OCI-LY3 (cell line): ENCODE measurements at regions not wholly inside any gene's neighbourhood (a gene's known extent, or its start where the extent isn't known, plus 50 kb on each side); places are given as distances from the start of the nearest gene placed in this dataset.

ENCODE experiments used
- H2AFZ ChIP-seq: fragments of 200-600, 300-600 bp; shearing (Covaris generic); 2 replicates; pipeline ENCODE4 v1.6.0; 2014; ENCODE audit warnings: antibody characterized with exemption, low read depth, low read length
- H3K27ac ChIP-seq: fragments of 200-600, 300-600 bp; sonication (generic); 2 replicates; pipeline ENCODE4 v1.5.1; 2014; ENCODE audit warnings: mild to moderate bottlenecking, low read length, moderate library complexity, mixed read lengths
- H3K27me3 ChIP-seq: fragments of 200-600, 300-600 bp; sonication (generic); 2 replicates; pipeline ENCODE4 v1.6.1; 2014; ENCODE audit warnings: low read depth, low read length, mixed read lengths
- H3K36me3 ChIP-seq: fragments of 200-600, 300-600 bp; sonication (generic); replicated peaks from 2 replicates; pipeline ENCODE3; 2014; ENCODE audit warnings: low read depth, low read length, mixed read lengths
- H3K4me1 ChIP-seq: fragments of 300-600, 200-600 bp; sonication (generic); 2 replicates; pipeline ENCODE4 v1.6.1; 2014; ENCODE audit warnings: low read length, mixed read lengths
- H3K4me2 ChIP-seq: fragments of 200-600, 300-600 bp; sonication (generic); 2 replicates; pipeline ENCODE4 v1.6.1; 2014; ENCODE audit warnings: low read length, mixed read lengths
- H3K4me3 ChIP-seq: fragments of 300-600, 200-600 bp; sonication (generic); 2 replicates; pipeline ENCODE4 v1.5.1; 2014; ENCODE audit warnings: antibody characterized with exemption, mild to moderate bottlenecking, low read length, moderate library complexity
- H3K79me2 ChIP-seq: fragments of 300-600, 200-600 bp; shearing (Covaris generic); 2 replicates; pipeline ENCODE4 v1.6.1; 2014; ENCODE audit warnings: mild to moderate bottlenecking, low read length, mixed read lengths
- H3K9ac ChIP-seq: fragments of 300-600, 200-600 bp; shearing (Covaris generic); 2 replicates; pipeline ENCODE4 v1.6.0; 2014; ENCODE audit warnings: mild to moderate bottlenecking, low read length, moderate library complexity
- H3K9me3 ChIP-seq: fragments of 200-600, 300-600 bp; shearing (Covaris generic); 2 replicates; pipeline ENCODE4 v1.6.1; 2014; ENCODE audit warnings: low read length, mixed read lengths; ENCODE audit not compliant: insufficient read depth
- H4K20me1 ChIP-seq: fragments of 200-600, 300-600 bp; sonication (generic); 2 replicates; pipeline ENCODE4 v1.6.1; 2016; ENCODE audit warnings: low read length, mixed read lengths; ENCODE audit not compliant: insufficient read depth
- CTCF ChIP-seq: fragments of 200-600, 300-600 bp; sonication (generic); IDR thresholded peaks from 2 replicates; pipeline ENCODE4 v1.5.1; 2014; ENCODE audit warnings: antibody characterized with exemption, low read length, low read depth
- EZH2phosphoT487 ChIP-seq: fragments of 200-600 bp; shearing (Covaris generic); IDR thresholded peaks from 2 replicates; pipeline ENCODE4 v1.6.1; 2018; ENCODE audit warnings: antibody characterized with exemption, mixed run types, low read depth

GRCh38 chr10:3402187-3402751 is 229.7 kb upstream of the PITRM1 start:
- Histone ChIP-seq H3K27me3 (no peaks in the 10 kb centered on the region), H3K27ac (no peak overlapping the region), H3K4me2 (no peak overlapping the region)

GRCh38 chr10:3401491-3401938 is 228.9 kb upstream of the PITRM1 start:
- no peak overlapping the region for H3K27ac ChIP-seq
- H3K9me3 ChIP-seq, result no peaks in the 10 kb centered on the region
- no peaks in the 10 kb centered on the region for H4K20me1 ChIP-seq
- no peaks in the 10 kb centered on the region; the same call in 1 of the 2 replicates for H3K27me3 ChIP-seq
- TF ChIP-seq CTCF (no peak), EZH2phosphoT487 (no peak)
- H3K36me3 ChIP-seq, result no peaks in the 10 kb centered on the region
- no peak overlapping the region for H3K9ac ChIP-seq
- H2AFZ ChIP-seq, result no peak overlapping the region
- no peak overlapping the region for H3K4me3 ChIP-seq
- H3K4me2 ChIP-seq, result no peak overlapping the region
- no peaks in the 10 kb centered on the region for H3K79me2 ChIP-seq
- H3K4me1 ChIP-seq, result peaks cover 3% of the 10 kb centered on the region

More at GRCh38 chr10:3402187-3402751, 229.7 kb upstream of the PITRM1 start:
- H3K4me1 ChIP-seq, result no peaks in the 10 kb centered on the region
- no peaks in the 10 kb centered on the region for H4K20me1 ChIP-seq
- TF ChIP-seq EZH2phosphoT487 (no peak), CTCF (no peak)
- no peaks in the 10 kb centered on the region for H3K79me2 ChIP-seq
- H3K4me3 ChIP-seq, result no peak overlapping the region
- H2AFZ ChIP-seq, result no peak overlapping the region
- H3K36me3 ChIP-seq, result no peaks in the 10 kb centered on the region
- no peak overlapping the region for H3K9ac ChIP-seq
- no peaks in the 10 kb centered on the region for H3K9me3 ChIP-seq

- Histone ChIP-seq H3K27ac (no peak overlapping the region), H3K4me3 (no peak overlapping the region), H3K36me3 (no peaks in the 10 kb centered on the region), H3K27me3 (no peaks in the 10 kb centered on the region; the same call in 1 of the 2 replicates), H2AFZ (no peak overlapping the region), H3K9me3 (no peaks in the 10 kb centered on the region), H4K20me1 (no peaks in the 10 kb centered on the region), H3K4me1 (peaks cover 12% of the 10 kb centered on the region), H3K9ac (no peak overlapping the region), H3K79me2 (no peaks in the 10 kb centered on the region), H3K4me2 (no peak overlapping the region)
- no peak for TF ChIP-seq CTCF
- TF ChIP-seq EZH2phosphoT487, result no peak
Observed at GRCh38 chr10:3400348-3400747, 227.8 kb upstream of the PITRM1 start.

- H3K27ac ChIP-seq, result no peak overlapping the region
- no peaks in the 10 kb centered on the region for H4K20me1 ChIP-seq
- no peaks in the 10 kb centered on the region for H3K79me2 ChIP-seq
- H3K36me3 ChIP-seq, result no peaks in the 10 kb centered on the region
- no peaks in the 10 kb centered on the region; the same call in 1 of the 2 replicates for H3K27me3 ChIP-seq
- no peak overlapping the region for H2AFZ ChIP-seq
- no peaks in the 10 kb centered on the region for H3K9me3 ChIP-seq
- TF ChIP-seq CTCF (no peak), EZH2phosphoT487 (no peak)
- H3K4me2 ChIP-seq, result no peak overlapping the region
- no peak overlapping the region for H3K4me3 ChIP-seq
- H3K4me1 ChIP-seq, result peaks cover 15% of the 10 kb centered on the region
- H3K9ac ChIP-seq, result no peak overlapping the region
Observed at GRCh38 chr10:3399756-3400155, 227.2 kb upstream of the PITRM1 start.
